ENCODE measurements at regions not wholly inside any gene's neighbourhood (a gene's known extent, or its start where the extent isn't known, plus 50 kb on each side); places are given as distances from the start of the nearest gene placed in this dataset.

GRCh38 chr2:158914731-158915130, 53.7 kb upstream of the TANC1 start:
- intact Hi-C loops (cut with DNase I) = no loop called here
- H3K9me3 ChIP-seq = no peaks in the 10 kb centered on the region
- 71 to 81% methylated on average over 2 of the region's 2 CpGs for WGBS, 2 donors
- TF ChIP-seq CTCF (IDR thresholded peaks at IDR 0.05) = no peak
- TF ChIP-seq POLR2A (IDR thresholded peaks at IDR 0.05) = no peak
- H3K27ac ChIP-seq = no peak overlapping the region
- DNase-seq (no peak), ATAC-seq (no peak)
- no peaks in the 10 kb centered on the region for H3K4me1 ChIP-seq
- H3K27me3 ChIP-seq = no peaks in the 10 kb centered on the region
- no peak overlapping the region for H3K4me3 ChIP-seq
- no peaks in the 10 kb centered on the region for H3K36me3 ChIP-seq (replicated peaks in 1 of 2; ENCODE audit: insufficient read depth in 1 of 2, low read depth in 2 of 2)

GRCh38 chr2:158917121-158917520, 51.3 kb upstream of the TANC1 start:
- no peaks in the 10 kb centered on the region for H3K36me3 ChIP-seq (replicated peaks in 1 of 2; ENCODE audit: insufficient read depth in 1 of 2, low read depth in 2 of 2)
- no peaks in the 10 kb centered on the region for H3K27me3 ChIP-seq
- intact Hi-C loops (cut with DNase I) = no loop called here
- H3K4me3 ChIP-seq = no peak overlapping the region
- WGBS, 2 donors = 63 to 64% methylated on average over 2 of the region's 2 CpGs
- TF ChIP-seq POLR2A (IDR thresholded peaks at IDR 0.05) (no peak), CTCF (IDR thresholded peaks at IDR 0.05) (no peak)
- H3K4me1 ChIP-seq = no peaks in the 10 kb centered on the region
- no peak for ATAC-seq
- no peaks in the 10 kb centered on the region for H3K9me3 ChIP-seq
- no peak for DNase-seq
- H3K27ac ChIP-seq = no peak overlapping the region

DNA sequence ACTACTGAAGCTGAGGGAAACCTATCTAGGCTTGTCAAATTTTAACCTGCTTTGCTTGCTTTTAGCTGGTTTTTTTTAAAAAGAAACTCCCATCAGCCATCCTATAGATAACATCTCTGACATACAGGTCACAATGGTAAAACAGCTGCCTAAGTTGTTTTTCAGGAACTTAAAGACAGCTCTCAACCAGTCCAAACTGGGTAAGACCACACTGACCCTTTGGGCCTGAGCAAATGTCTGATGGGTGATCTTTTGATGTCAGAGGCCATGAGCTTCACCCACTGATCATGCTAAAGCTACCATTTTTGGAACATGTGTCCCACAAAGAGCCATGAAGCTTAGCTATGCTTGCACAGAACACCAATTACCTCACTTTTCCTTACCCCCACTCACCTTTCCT, 50.0 kb upstream of the TANC1 start:
- Histone ChIP-seq H3K4me3 (no peak overlapping the region), H3K36me3 (replicated peaks in 1 of 2; ENCODE audit: insufficient read depth in 1 of 2, low read depth in 2 of 2) (no peaks in the 10 kb centered on the region), H3K27me3 (no peaks in the 10 kb centered on the region), H3K27ac (no peak overlapping the region), H3K4me1 (no peaks in the 10 kb centered on the region), H3K9me3 (no peaks in the 10 kb centered on the region)
- ATAC-seq (no peak), DNase-seq (no peak)
- no peak for TF ChIP-seq CTCF (IDR thresholded peaks at IDR 0.05)
- no peak for TF ChIP-seq POLR2A (IDR thresholded peaks at IDR 0.05)
- intact Hi-C loops (cut with DNase I) = no loop called here
